GM12878 (cell line): ENCODE measurements at regions not wholly inside any gene's neighbourhood (a gene's known extent, or its start where the extent isn't known, plus 50 kb on each side); places are given as distances from the start of the nearest gene placed in this dataset.
A peak's percentile ranks its signal among the peaks of the same experiment; 100 is the strongest.

Experiments used
- ATAC-seq: fragments of 200-7000 bp; cut with Tn5 transposase; 3 replicates; pipeline ENCODE4 v1.9.1; 2020; ENCODE audit warnings: mild to moderate bottlenecking, moderate library complexity
- BruUV-seq: library from RNA; stranded (reverse); fragments of 400-500 nt; replicated peaks from 2 replicates; lab custom pipeline; 2021; lab: Mats Ljungman, UMichigan
- CTCF ChIA-PET: fragments of 300-600 bp; sonication (Branson Sonifier 250); formaldehyde crosslinking; extraction: SDS; loops from one replicate; lab custom pipeline; 2021; ENCODE audit warnings: inconsistent platforms; lab: Yijun Ruan, JAX
- POLR2A ChIA-PET: fragments of 350-600 bp; formaldehyde crosslinking; extraction: SDS; loops from one replicate; lab custom pipeline; 2021; ENCODE audit warnings: inconsistent platforms; lab: Charles Lee
- RAD21 ChIA-PET: fragments of 300-600 bp; sonication (Branson Sonifier 250); formaldehyde crosslinking; loops from one replicate; lab custom pipeline; 2023; ENCODE audit warnings: antibody characterized with exemption; ENCODE audit not compliant: unreplicated experiment; lab: Charles Lee
- SMC1A ChIA-PET: fragments of 300-600 bp; sonication (Branson Sonifier 250); formaldehyde crosslinking; loops from one replicate; lab custom pipeline; 2023; ENCODE audit not compliant: unreplicated experiment, uncharacterized antibody; lab: Charles Lee
- DNase-seq: peaks from one replicate; pipeline ENCODE4 v3.0.0-alpha.2; 2011; ENCODE audit warnings: low read depth, low spot score
- FAIRE-seq: peaks from 3 replicates; lab custom pipeline; 2011; peaks lifted over from hg19 to GRCh38; lab: Jason Lieb, UNC
- H2AFZ ChIP-seq: 2 replicates; pipeline ENCODE4 v1.6.0; 2011; ENCODE audit warnings: low read depth, low read length, control low read depth; ENCODE audit not compliant: control insufficient read depth
- H3K27ac ChIP-seq: 2 replicates; pipeline ENCODE4 v1.5.1; 2011; ENCODE audit warnings: control low read depth; ENCODE audit not compliant: control insufficient read depth, insufficient read depth
- H3K27me3 ChIP-seq, 2 experiments: replicated peaks in 1 of 2; 2 replicates each; pipeline versions ENCODE4 v1.6.0 to v1.6.1; 2011; ENCODE audit warnings: low read length in 1 of 2; ENCODE audit not compliant: control insufficient read depth in 2 of 2, insufficient read depth in 2 of 2
- H3K36me3 ChIP-seq, 2 experiments: 2 replicates each; pipeline ENCODE4 v1.5.1; 2011; ENCODE audit warnings: low read length in 1 of 2; ENCODE audit not compliant: control insufficient read depth in 2 of 2, insufficient read depth in 2 of 2
- H3K4me1 ChIP-seq: 2 replicates; pipeline ENCODE4 v1.6.1; 2011; ENCODE audit warnings: mild to moderate bottlenecking, low read length, moderate library complexity, mixed read lengths; ENCODE audit not compliant: control insufficient read depth, insufficient read depth
- H3K4me2 ChIP-seq: 2 replicates; pipeline ENCODE4 v1.6.0; 2011; ENCODE audit warnings: control low read depth; ENCODE audit not compliant: control insufficient read depth, insufficient read depth
- H3K4me3 ChIP-seq: fragments of 200-600 bp; sonication (generic); 2 replicates; pipeline ENCODE4 v1.5.1; 2016
- H3K79me2 ChIP-seq: 2 replicates; pipeline ENCODE4 v1.6.0; 2011; ENCODE audit warnings: low read length; ENCODE audit not compliant: control insufficient read depth, insufficient read depth
- H3K9ac ChIP-seq: 2 replicates; pipeline ENCODE4 v1.8.0; 2011; ENCODE audit warnings: low read length, control low read depth, mixed read lengths; ENCODE audit not compliant: control insufficient read depth, insufficient read depth
- H3K9me3 ChIP-seq: replicated peaks from 3 replicates; pipeline ENCODE4 v1.5.1; 2011; ENCODE audit warnings: mild to moderate bottlenecking, low read length; ENCODE audit not compliant: control insufficient read depth, insufficient read depth
- H4K20me1 ChIP-seq: 2 replicates; pipeline ENCODE4 v1.6.0; 2011; ENCODE audit not compliant: control insufficient read depth, insufficient read depth
- BHLHE40 ChIP-seq, 2 experiments: fragments of 450-650 bp in 1 of 2; IDR thresholded peaks; 2 replicates each; pipeline ENCODE4 v1.6.1; 2011 to 2017; ENCODE audit warnings: low read depth in 2 of 2, borderline replicate concordance in 1 of 2, improper control_type of control experiment in 1 of 2, low read length in 1 of 2, mild to moderate bottlenecking in 1 of 2
- CBFB ChIP-seq: IDR thresholded peaks from 2 replicates; pipeline ENCODE4 v1.6.1; 2016; ENCODE audit warnings: antibody characterized with exemption, low read depth
- ESRRA ChIP-seq: IDR thresholded peaks from 2 replicates; pipeline ENCODE4 v1.6.1; 2012; ENCODE audit warnings: mild to moderate bottlenecking, low read length, improper control_type of control experiment
- EZH2 ChIP-seq: IDR thresholded peaks from 2 replicates; pipeline ENCODE4 v1.6.1; 2012; ENCODE audit warnings: low read depth, mild to moderate bottlenecking, control low read depth, inconsistent platforms, low read length, borderline replicate concordance; ENCODE audit not compliant: control insufficient read depth
- NBN ChIP-seq: fragments of 450-650 bp; IDR thresholded peaks from 2 replicates; pipeline ENCODE4 v1.6.1; 2016
- PML ChIP-seq: IDR thresholded peaks from 2 replicates; pipeline ENCODE4 v1.6.1; 2012; ENCODE audit warnings: low read length, inconsistent platforms
- SMAD5 ChIP-seq: IDR thresholded peaks from 2 replicates; pipeline ENCODE4 v1.6.1; 2016; ENCODE audit warnings: antibody characterized with exemption, low read depth
- SP1 ChIP-seq: IDR thresholded peaks from one replicate; pipeline ENCODE4 v1.6.1; 2011; ENCODE audit warnings: low read depth, low read length
- SREBF1 ChIP-seq: IDR thresholded peaks from 2 replicates; pipeline ENCODE4 v1.6.1; 2012; ENCODE audit warnings: mild to moderate bottlenecking, low read length
- SUZ12 ChIP-seq: fragments of 200-600 bp; sonication (generic); IDR thresholded peaks from one replicate; pipeline ENCODE4 v1.6.1; 2018; ENCODE audit warnings: antibody characterized with exemption, mild to moderate bottlenecking; ENCODE audit not compliant: unreplicated experiment
- TARDBP ChIP-seq: IDR thresholded peaks from 2 replicates; pipeline ENCODE4 v1.6.1; 2016; ENCODE audit warnings: borderline replicate concordance
- WGBS: methylation state at CpG from one replicate; pipeline ENCODE4 v1.1.6; 2016; ENCODE audit warnings: low lambda C conversion rate; ENCODE audit not compliant: insufficient replicate concordance, insufficient coverage; ENCODE audit errors: missing lambda C conversion rate; 5-methylcytosine and 5-hydroxymethylcytosine counted together
- in situ Hi-C: fragments of 300-500 bp; cut with MboI; formaldehyde crosslinking; loops from 9 replicates; pipeline ENCODE4 v1.14.3; 2018; ENCODE audit warnings: mixed read lengths
- intact Hi-C: fragments of 100-400 bp; cut with micrococcal nuclease; formaldehyde crosslinking; loops from one replicate; pipeline ENCODE4 v1.14.2; 2022; ENCODE audit not compliant: unreplicated experiment
- TF ChIP-seq, protein P1 (sequence below): fragments of 450-650 bp; formaldehyde crosslinking; IDR thresholded peaks from 2 replicates; pipeline ENCODE4 v1.5.0; 2022; ENCODE audit warnings: mild to moderate bottlenecking, missing genetic modification characterization
- TF ChIP-seq, protein P2 (sequence below): fragments of 450-650 bp; IDR thresholded peaks from 2 replicates; pipeline ENCODE4 v1.6.1; 2017; ENCODE audit warnings: mild to moderate bottlenecking, moderate library complexity

- no peak for DNase-seq
- RAD21 ChIA-PET, result no interaction called here
- no peaks in the 10 kb centered on the region for H4K20me1 ChIP-seq
- H3K9me3 ChIP-seq, result no peaks in the 10 kb centered on the region
- no peak overlapping the region for H3K27ac ChIP-seq
- SMC1A ChIA-PET, result no interaction called here
- H3K4me1 ChIP-seq, result no peaks in the 10 kb centered on the region
- WGBS, result 29% methylated on average over 3 of the region's 3 CpGs
- no peaks in the 10 kb centered on the region for H3K36me3 ChIP-seq
- CTCF ChIA-PET, result no interaction called here
- ATAC-seq, result no peak
- no peak overlapping the region for H3K4me3 ChIP-seq
- H3K27me3 ChIP-seq, result no peaks in the 10 kb centered on the region
- FAIRE-seq, result no peak
- POLR2A ChIA-PET, result no interaction called here
- H3K9ac ChIP-seq, result no peak overlapping the region
- H3K4me2 ChIP-seq, result no peak overlapping the region
- BruUV-seq, result no TSS peak
- in situ Hi-C loops, result no loop called here
- H2AFZ ChIP-seq, result no peak overlapping the region
- TF ChIP-seq, protein P1, sequence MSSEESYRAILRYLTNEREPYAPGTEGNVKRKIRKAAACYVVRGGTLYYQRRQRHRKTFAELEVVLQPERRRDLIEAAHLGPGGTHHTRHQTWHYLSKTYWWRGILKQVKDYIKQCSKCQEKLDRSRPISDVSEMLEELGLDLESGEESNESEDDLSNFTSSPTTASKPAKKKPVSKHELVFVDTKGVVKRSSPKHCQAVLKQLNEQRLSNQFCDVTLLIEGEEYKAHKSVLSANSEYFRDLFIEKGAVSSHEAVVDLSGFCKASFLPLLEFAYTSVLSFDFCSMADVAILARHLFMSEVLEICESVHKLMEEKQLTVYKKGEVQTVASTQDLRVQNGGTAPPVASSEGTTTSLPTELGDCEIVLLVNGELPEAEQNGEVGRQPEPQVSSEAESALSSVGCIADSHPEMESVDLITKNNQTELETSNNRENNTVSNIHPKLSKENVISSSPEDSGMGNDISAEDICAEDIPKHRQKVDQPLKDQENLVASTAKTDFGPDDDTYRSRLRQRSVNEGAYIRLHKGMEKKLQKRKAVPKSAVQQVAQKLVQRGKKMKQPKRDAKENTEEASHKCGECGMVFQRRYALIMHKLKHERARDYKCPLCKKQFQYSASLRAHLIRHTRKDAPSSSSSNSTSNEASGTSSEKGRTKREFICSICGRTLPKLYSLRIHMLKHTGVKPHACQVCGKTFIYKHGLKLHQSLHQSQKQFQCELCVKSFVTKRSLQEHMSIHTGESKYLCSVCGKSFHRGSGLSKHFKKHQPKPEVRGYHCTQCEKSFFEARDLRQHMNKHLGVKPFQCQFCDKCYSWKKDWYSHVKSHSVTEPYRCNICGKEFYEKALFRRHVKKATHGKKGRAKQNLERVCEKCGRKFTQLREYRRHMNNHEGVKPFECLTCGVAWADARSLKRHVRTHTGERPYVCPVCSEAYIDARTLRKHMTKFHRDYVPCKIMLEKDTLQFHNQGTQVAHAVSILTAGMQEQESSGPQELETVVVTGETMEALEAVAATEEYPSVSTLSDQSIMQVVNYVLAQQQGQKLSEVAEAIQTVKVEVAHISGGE, result no peak
- no peak for TF ChIP-seq TARDBP
- TF ChIP-seq PML, result no peak
- no peaks in the 10 kb centered on the region for H3K79me2 ChIP-seq
- intact Hi-C loops, result no loop called here
Observed at GRCh38 chrX:65045001-65045400, 68.8 kb upstream of the ZC4H2 start.

GRCh38 chrX:65035446-65035770 is 59.2 kb upstream of the ZC4H2 start:
- ChIA-PET POLR2A (no interaction called here), RAD21 (no interaction called here), SMC1A (no interaction called here), CTCF (no interaction called here)
- Histone ChIP-seq H3K9ac (peak overlapping the region; percentile 34; the same call in 1 of the 2 replicates), H3K36me3 (no peaks in the 10 kb centered on the region), H3K4me2 (peak overlapping the region; percentile 54), H3K9me3 (no peaks in the 10 kb centered on the region), H3K4me3 (peak overlapping the region; percentile 38; the same call in 1 of the 2 replicates), H3K27ac (no peak overlapping the region), H3K4me1 (no peaks in the 10 kb centered on the region), H3K27me3 (no peaks in the 10 kb centered on the region), H3K79me2 (no peaks in the 10 kb centered on the region), H2AFZ (peak overlapping the region; percentile 45), H4K20me1 (no peaks in the 10 kb centered on the region)
- FAIRE-seq (no peak), ATAC-seq (no peak), DNase-seq (no peak)
- no TSS peak for BruUV-seq
- WGBS, result 12% methylated on average over 15 of the region's 15 CpGs
- intact Hi-C loops (no loop called here), in situ Hi-C loops (no loop called here)
- TF ChIP-seq EZH2, result no peak
- no peak for TF ChIP-seq CBFB
- TF ChIP-seq BHLHE40 (IDR thresholded peaks at IDR 0.05; ENCODE audit: borderline replicate concordance in 1 of 2, low read depth in 2 of 2, low read length in 1 of 2), result no peak
- TF ChIP-seq SUZ12, result no peak
- TF ChIP-seq, protein P2, sequence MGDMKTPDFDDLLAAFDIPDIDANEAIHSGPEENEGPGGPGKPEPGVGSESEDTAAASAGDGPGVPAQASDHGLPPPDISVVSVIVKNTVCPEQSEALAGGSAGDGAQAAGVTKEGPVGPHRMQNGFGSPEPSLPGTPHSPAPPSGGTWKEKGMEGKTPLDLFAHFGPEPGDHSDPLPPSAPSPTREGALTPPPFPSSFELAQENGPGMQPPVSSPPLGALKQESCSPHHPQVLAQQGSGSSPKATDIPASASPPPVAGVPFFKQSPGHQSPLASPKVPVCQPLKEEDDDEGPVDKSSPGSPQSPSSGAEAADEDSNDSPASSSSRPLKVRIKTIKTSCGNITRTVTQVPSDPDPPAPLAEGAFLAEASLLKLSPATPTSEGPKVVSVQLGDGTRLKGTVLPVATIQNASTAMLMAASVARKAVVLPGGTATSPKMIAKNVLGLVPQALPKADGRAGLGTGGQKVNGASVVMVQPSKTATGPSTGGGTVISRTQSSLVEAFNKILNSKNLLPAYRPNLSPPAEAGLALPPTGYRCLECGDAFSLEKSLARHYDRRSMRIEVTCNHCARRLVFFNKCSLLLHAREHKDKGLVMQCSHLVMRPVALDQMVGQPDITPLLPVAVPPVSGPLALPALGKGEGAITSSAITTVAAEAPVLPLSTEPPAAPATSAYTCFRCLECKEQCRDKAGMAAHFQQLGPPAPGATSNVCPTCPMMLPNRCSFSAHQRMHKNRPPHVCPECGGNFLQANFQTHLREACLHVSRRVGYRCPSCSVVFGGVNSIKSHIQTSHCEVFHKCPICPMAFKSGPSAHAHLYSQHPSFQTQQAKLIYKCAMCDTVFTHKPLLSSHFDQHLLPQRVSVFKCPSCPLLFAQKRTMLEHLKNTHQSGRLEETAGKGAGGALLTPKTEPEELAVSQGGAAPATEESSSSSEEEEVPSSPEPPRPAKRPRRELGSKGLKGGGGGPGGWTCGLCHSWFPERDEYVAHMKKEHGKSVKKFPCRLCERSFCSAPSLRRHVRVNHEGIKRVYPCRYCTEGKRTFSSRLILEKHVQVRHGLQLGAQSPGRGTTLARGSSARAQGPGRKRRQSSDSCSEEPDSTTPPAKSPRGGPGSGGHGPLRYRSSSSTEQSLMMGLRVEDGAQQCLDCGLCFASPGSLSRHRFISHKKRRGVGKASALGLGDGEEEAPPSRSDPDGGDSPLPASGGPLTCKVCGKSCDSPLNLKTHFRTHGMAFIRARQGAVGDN, result no peak
- no peak for TF ChIP-seq NBN
- no peak for TF ChIP-seq SP1
- no peak for TF ChIP-seq ESRRA
- TF ChIP-seq SREBF1, result no peak
- no peak for TF ChIP-seq SMAD5
